Smooth muscle cell (in vitro differentiated cells): ENCODE measurements at regions not wholly inside any gene's neighbourhood (a gene's known extent, or its start where the extent isn't known, plus 50 kb on each side); places are given as distances from the start of the nearest gene placed in this dataset.
"Not testable (repeated sequence)": the region's sequence is repeated elsewhere in the genome, so short reads cannot be mapped to it uniquely, and the experiment has no call there.

Experiments used
- DNase-seq: peaks from one replicate; lab custom pipeline; 2025; ENCODE audit not compliant: unreplicated experiment; lab: John Stamatoyannopoulos, UW
- H2AFZ ChIP-seq: fragments of 200-600 bp; sonication (generic); 2 replicates; pipeline ENCODE4 v1.6.0; 2016; ENCODE audit warnings: antibody characterized with exemption, low read depth, mild to moderate bottlenecking
- H3F3A ChIP-seq: fragments of 200-600 bp; sonication (generic); 2 replicates; pipeline ENCODE4 v1.6.0; 2017; ENCODE audit warnings: antibody characterized with exemption, low read depth
- H3K27ac ChIP-seq: fragments of 200-600 bp; sonication (generic); 2 replicates; pipeline ENCODE4 v1.5.1; 2016; ENCODE audit warnings: low read depth, mild to moderate bottlenecking
- H3K27me3 ChIP-seq: fragments of 200-600 bp; sonication (generic); 2 replicates; pipeline ENCODE4 v1.6.1; 2016; ENCODE audit warnings: low read depth, mild to moderate bottlenecking
- H3K36me3 ChIP-seq: fragments of 200-600 bp; sonication (generic); 2 replicates; pipeline ENCODE4 v1.5.1; 2016; ENCODE audit warnings: low read depth
- H3K4me1 ChIP-seq: fragments of 200-600 bp; sonication (generic); 2 replicates; pipeline ENCODE4 v1.5.1; 2016; ENCODE audit warnings: low read depth
- H3K4me2 ChIP-seq: fragments of 200-600 bp; sonication (generic); 2 replicates; pipeline ENCODE4 v1.6.0; 2016; ENCODE audit warnings: mild to moderate bottlenecking
- H3K4me3 ChIP-seq: fragments of 200-600 bp; sonication (generic); 2 replicates; pipeline ENCODE4 v1.5.1; 2016; ENCODE audit warnings: mild to moderate bottlenecking
- H3K79me2 ChIP-seq: fragments of 200-600 bp; sonication (generic); 2 replicates; pipeline ENCODE4 v1.6.0; 2016; ENCODE audit warnings: low read depth, mild to moderate bottlenecking
- H3K9ac ChIP-seq: fragments of 200-600 bp; sonication (generic); 2 replicates; pipeline ENCODE4 v1.6.0; 2016; ENCODE audit warnings: low read depth
- H3K9me3 ChIP-seq: fragments of 200-600 bp; sonication (generic); replicated peaks from 2 replicates; pipeline ENCODE4 v1.5.1; 2016; ENCODE audit warnings: low read depth
- H4K20me1 ChIP-seq: fragments of 200-600 bp; sonication (generic); 2 replicates; pipeline ENCODE4 v1.6.0; 2016; ENCODE audit warnings: low read depth
- CTCF ChIP-seq: fragments of 200-600 bp; sonication (generic); IDR thresholded peaks from 2 replicates; pipeline ENCODE4 v1.5.1; 2017; ENCODE audit warnings: borderline replicate concordance, mild to moderate bottlenecking, antibody characterized with exemption; ENCODE audit not compliant: insufficient read depth, poor library complexity, severe bottlenecking
- WGBS: methylation state at CpG from one replicate; pipeline ENCODE4 v1.1.7; 2016; ENCODE audit warnings: low lambda C conversion rate; 5-methylcytosine and 5-hydroxymethylcytosine counted together

GRCh38 chr5:6243706-6244338 is 134.5 kb downstream of the MED10 start:
- Histone ChIP-seq H3K27me3 (no peaks in the 10 kb centered on the region), H3K36me3 (no peaks in the 10 kb centered on the region), H3K27ac (no peak overlapping the region), H3K4me3 (no peak overlapping the region), H2AFZ (no peak overlapping the region), H4K20me1 (no peaks in the 10 kb centered on the region), H3K4me1 (no peaks in the 10 kb centered on the region), H3F3A (no peaks in the 10 kb centered on the region), H3K4me2 (no peak overlapping the region), H3K9me3 (no peaks in the 10 kb centered on the region), H3K9ac (no peak overlapping the region), H3K79me2 (no peaks in the 10 kb centered on the region)
- no peak for DNase-seq
- WGBS: 76% methylated on average over 5 of the region's 5 CpGs
- no peak for TF ChIP-seq CTCF

- H3F3A ChIP-seq, H3K27me3 ChIP-seq, H3K4me2 ChIP-seq, H3K4me1 ChIP-seq, H2AFZ ChIP-seq, H3K27ac ChIP-seq, H3K9ac ChIP-seq, H3K36me3 ChIP-seq, DNase-seq, H4K20me1 ChIP-seq, H3K4me3 ChIP-seq, H3K9me3 ChIP-seq, H3K79me2 ChIP-seq: not testable (repeated sequence)
Measured at GRCh38 chr5:6241056-6241455, 137.3 kb downstream of the MED10 start.

- H3K36me3 ChIP-seq: no peaks in the 10 kb centered on the region
- H3K9me3 ChIP-seq: no peaks in the 10 kb centered on the region
- no peak for DNase-seq
- H3K9ac ChIP-seq: no peak overlapping the region
- H3K27me3 ChIP-seq: no peaks in the 10 kb centered on the region
- no peaks in the 10 kb centered on the region for H3K4me1 ChIP-seq
- no peaks in the 10 kb centered on the region for H4K20me1 ChIP-seq
- H3K27ac ChIP-seq: no peak overlapping the region
- H3K4me2 ChIP-seq: no peak overlapping the region
- no peaks in the 10 kb centered on the region for H3K79me2 ChIP-seq
- no peaks in the 10 kb centered on the region for H3F3A ChIP-seq
- no peak for TF ChIP-seq CTCF
- H2AFZ ChIP-seq: no peak overlapping the region
- WGBS: 82% methylated on average over 8 of the region's 8 CpGs
- no peak overlapping the region for H3K4me3 ChIP-seq
Measured at GRCh38 chr5:6236858-6237481, 141.4 kb downstream of the MED10 start.

GRCh38 chr5:6236170-6236793 is 142.1 kb downstream of the MED10 start:
- Histone ChIP-seq H3K4me3 (no peak overlapping the region), H3K4me1 (no peaks in the 10 kb centered on the region), H3K27ac (no peak overlapping the region), H3K36me3 (no peaks in the 10 kb centered on the region), H3K9ac (no peak overlapping the region), H3K4me2 (no peak overlapping the region), H3K9me3 (no peaks in the 10 kb centered on the region), H3K27me3 (no peaks in the 10 kb centered on the region), H3K79me2 (no peaks in the 10 kb centered on the region), H3F3A (no peaks in the 10 kb centered on the region), H2AFZ (no peak overlapping the region), H4K20me1 (no peaks in the 10 kb centered on the region)
- 91% methylated on average over 2 of the region's 2 CpGs for WGBS
- no peak for DNase-seq
- TF ChIP-seq CTCF: no peak
